Colonic mucosa (tissue), 4 donors: ENCODE measurements at regions not wholly inside any gene's neighbourhood (a gene's known extent, or its start where the extent isn't known, plus 50 kb on each side); places are given as distances from the start of the nearest gene placed in this dataset.

ENCODE experiments used
- DNase-seq: peaks from one replicate; pipeline ENCODE4 v3.0.0-alpha.2; 2020
- H3K27ac ChIP-seq: fragments of 200-600 bp; one replicate; pipeline ENCODE4 v1.8.0; 2021
- H3K27me3 ChIP-seq: fragments of 200-600 bp; one replicate; pipeline ENCODE4 v1.8.0; 2021
- H3K36me3 ChIP-seq: fragments of 200-600 bp; one replicate; pipeline ENCODE4 v1.8.0; 2021
- H3K4me1 ChIP-seq: fragments of 200-600 bp; one replicate; pipeline ENCODE4 v1.8.0; 2021; ENCODE audit warnings: mild to moderate bottlenecking
- H3K4me3 ChIP-seq: fragments of 200-600 bp; one replicate; pipeline ENCODE4 v1.8.0; 2021
- H3K9ac ChIP-seq, 2 donors: one replicate each; pipeline ENCODE4 v1.7.0; 2013; ENCODE audit warnings: control low read depth in 2 of 2, low read depth in 2 of 2, low read length in 2 of 2
- H3K9me3 ChIP-seq: fragments of 200-600 bp; one replicate; pipeline ENCODE4 v1.8.0; 2021
- intact Hi-C: fragments of 100-400 bp; cut with DNase I; formaldehyde crosslinking; loops from one replicate; pipeline ENCODE4 v1.14.1; 2022
- TF ChIP-seq, protein P1 (sequence below): fragments of 200-600 bp; IDR thresholded peaks from one replicate; pipeline ENCODE4 v1.8.0; 2022; ENCODE audit warnings: antibody characterized with exemption, mild to moderate bottlenecking
- donor health status: healthy.
- donor health status: DM: no; HTN: no; CAD: no.
- donor health status: DM: no; HTN: no; CAD: no.

DNA sequence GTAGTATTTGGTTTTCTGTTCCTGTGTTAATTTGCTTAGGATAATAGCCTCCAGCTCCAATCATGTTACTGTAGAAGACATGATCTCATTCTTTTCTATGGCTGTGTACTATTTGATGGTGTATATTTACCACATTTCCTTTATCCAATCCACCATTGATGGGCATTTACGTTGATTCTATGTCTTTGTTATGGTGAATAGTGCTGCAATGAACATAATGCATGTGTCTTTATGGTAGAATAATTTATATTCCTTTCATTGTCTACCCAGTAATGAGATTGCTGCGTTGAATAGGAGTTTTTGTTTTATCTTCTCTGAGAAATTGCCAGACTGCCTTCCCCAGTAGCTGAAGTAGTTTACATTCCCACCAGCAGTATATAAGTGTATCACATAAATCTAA is 538.8 kb downstream of the LRRIQ3 start:
- Histone ChIP-seq H3K9me3 (no peaks in the 10 kb centered on the region), H3K4me3 (no peak overlapping the region), H3K27me3 (no peaks in the 10 kb centered on the region), H3K36me3 (no peaks in the 10 kb centered on the region), H3K4me1 (no peaks in the 10 kb centered on the region), H3K27ac (no peak overlapping the region), H3K9ac (no peak overlapping the region)
- TF ChIP-seq, protein P1, sequence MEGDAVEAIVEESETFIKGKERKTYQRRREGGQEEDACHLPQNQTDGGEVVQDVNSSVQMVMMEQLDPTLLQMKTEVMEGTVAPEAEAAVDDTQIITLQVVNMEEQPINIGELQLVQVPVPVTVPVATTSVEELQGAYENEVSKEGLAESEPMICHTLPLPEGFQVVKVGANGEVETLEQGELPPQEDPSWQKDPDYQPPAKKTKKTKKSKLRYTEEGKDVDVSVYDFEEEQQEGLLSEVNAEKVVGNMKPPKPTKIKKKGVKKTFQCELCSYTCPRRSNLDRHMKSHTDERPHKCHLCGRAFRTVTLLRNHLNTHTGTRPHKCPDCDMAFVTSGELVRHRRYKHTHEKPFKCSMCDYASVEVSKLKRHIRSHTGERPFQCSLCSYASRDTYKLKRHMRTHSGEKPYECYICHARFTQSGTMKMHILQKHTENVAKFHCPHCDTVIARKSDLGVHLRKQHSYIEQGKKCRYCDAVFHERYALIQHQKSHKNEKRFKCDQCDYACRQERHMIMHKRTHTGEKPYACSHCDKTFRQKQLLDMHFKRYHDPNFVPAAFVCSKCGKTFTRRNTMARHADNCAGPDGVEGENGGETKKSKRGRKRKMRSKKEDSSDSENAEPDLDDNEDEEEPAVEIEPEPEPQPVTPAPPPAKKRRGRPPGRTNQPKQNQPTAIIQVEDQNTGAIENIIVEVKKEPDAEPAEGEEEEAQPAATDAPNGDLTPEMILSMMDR = no peak
- no peak for DNase-seq
- intact Hi-C loops = no loop called here

GRCh38 chr1:73654714-73655113 is 543.3 kb downstream of the LRRIQ3 start:
- no peak overlapping the region for H3K27ac ChIP-seq
- TF ChIP-seq, protein P1 = no peak
- intact Hi-C loops = no loop called here
- H3K36me3 ChIP-seq = no peaks in the 10 kb centered on the region
- H3K9me3 ChIP-seq = no peaks in the 10 kb centered on the region
- H3K4me3 ChIP-seq = no peak overlapping the region
- no peaks in the 10 kb centered on the region for H3K27me3 ChIP-seq
- no peak for DNase-seq
- H3K9ac ChIP-seq = no peak overlapping the region
- H3K4me1 ChIP-seq = no peaks in the 10 kb centered on the region

DNA sequence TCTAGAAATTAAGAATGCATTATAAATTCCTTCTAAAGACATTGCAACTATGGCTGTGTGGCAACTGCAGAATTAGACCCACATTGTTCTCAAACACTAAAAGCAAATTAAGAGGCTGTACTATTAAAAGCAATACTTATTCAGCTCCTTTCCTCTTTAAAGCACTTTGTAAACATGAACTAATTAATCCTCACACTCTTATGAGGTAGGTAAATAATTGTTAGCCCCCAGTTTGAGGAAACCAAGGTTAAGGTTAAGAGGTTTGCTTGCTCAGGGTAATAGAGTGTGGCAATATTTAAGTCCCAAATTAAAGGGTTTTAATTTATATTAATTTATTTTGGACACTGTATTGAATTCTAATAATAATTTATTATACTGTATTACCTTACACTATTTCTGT is 553.8 kb downstream of the LRRIQ3 start:
- H3K9me3 ChIP-seq = no peaks in the 10 kb centered on the region
- no peak for DNase-seq

DNA sequence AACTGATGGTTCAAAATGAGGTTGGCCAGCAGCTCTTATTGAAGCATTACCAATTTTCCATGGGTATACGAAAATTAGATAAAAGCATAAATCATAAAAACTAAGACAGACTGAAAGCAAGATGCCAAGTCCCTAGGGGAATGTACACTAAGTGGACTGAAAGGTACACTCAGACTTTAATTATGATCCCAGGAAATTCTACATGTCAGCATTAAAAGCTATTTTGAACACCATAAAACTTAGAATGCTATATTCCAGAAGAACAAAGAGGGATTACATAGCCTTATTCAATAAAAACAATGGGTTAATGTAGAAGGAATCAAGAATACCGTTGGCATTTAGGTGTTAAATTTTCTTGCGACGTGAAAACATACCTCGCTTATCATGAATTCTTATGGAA is 558.5 kb downstream of the LRRIQ3 start:
- Histone ChIP-seq H3K27me3 (no peaks in the 10 kb centered on the region), H3K9me3 (no peaks in the 10 kb centered on the region), H3K36me3 (no peaks in the 10 kb centered on the region), H3K4me1 (no peaks in the 10 kb centered on the region), H3K4me3 (no peak overlapping the region), H3K9ac (no peak overlapping the region), H3K27ac (no peak overlapping the region)
- TF ChIP-seq, protein P1 = no peak
- intact Hi-C loops = no loop called here
- DNase-seq = no peak

More for the DNA sequence above, 553.8 kb downstream of the LRRIQ3 start:
- intact Hi-C loops = no loop called here
- Histone ChIP-seq H3K27ac (no peak overlapping the region), H3K27me3 (no peaks in the 10 kb centered on the region), H3K4me1 (no peaks in the 10 kb centered on the region), H3K9ac (no peak overlapping the region), H3K36me3 (no peaks in the 10 kb centered on the region), H3K4me3 (no peak overlapping the region)
- TF ChIP-seq, protein P1 = no peak

- DNase-seq = no peak
- no peaks in the 10 kb centered on the region for H3K4me1 ChIP-seq
- no peak overlapping the region for H3K9ac ChIP-seq
- no peak overlapping the region for H3K4me3 ChIP-seq
- TF ChIP-seq, protein P1 = no peak
- H3K27me3 ChIP-seq = no peaks in the 10 kb centered on the region
- intact Hi-C loops = no loop called here
- no peaks in the 10 kb centered on the region for H3K36me3 ChIP-seq
- no peaks in the 10 kb centered on the region for H3K9me3 ChIP-seq
- H3K27ac ChIP-seq = no peak overlapping the region
Measured at GRCh38 chr1:73637264-73637663, 560.7 kb downstream of the LRRIQ3 start.

GRCh38 chr1:73635021-73635420 is 563.0 kb downstream of the LRRIQ3 start:
- DNase-seq = no peak
- H3K4me3 ChIP-seq = no peak overlapping the region
- no peak overlapping the region for H3K27ac ChIP-seq
- intact Hi-C loops = no loop called here
- H3K9me3 ChIP-seq = no peaks in the 10 kb centered on the region
- no peaks in the 10 kb centered on the region for H3K36me3 ChIP-seq
- TF ChIP-seq, protein P1 = no peak
- H3K27me3 ChIP-seq = no peaks in the 10 kb centered on the region
- no peak overlapping the region for H3K9ac ChIP-seq
- H3K4me1 ChIP-seq = no peaks in the 10 kb centered on the region
